ENCODE measurements at regions not wholly inside any gene's neighbourhood (a gene's known extent, or its start where the extent isn't known, plus 50 kb on each side); places are given as distances from the start of the nearest gene placed in this dataset.

- TF ChIP-seq CTCF (IDR thresholded peaks at IDR 0.05) (no peak), POLR2A (IDR thresholded peaks at IDR 0.05) (no peak)
Observed at GRCh38 chr9:80945436-80945835, 743.9 kb downstream of the TLE1 start.
